ENCODE measurements at regions not wholly inside any gene's neighbourhood (a gene's known extent, or its start where the extent isn't known, plus 50 kb on each side); places are given as distances from the start of the nearest gene placed in this dataset.

GRCh38 chr3:118557513-118557912, 477.1 kb downstream of the IGSF11 start:
- no peak for TF ChIP-seq CTCF (IDR thresholded peaks at IDR 0.05; ENCODE audit: extremely low read depth, missing control alignments)

GRCh38 chr3:118559286-118559685, 475.4 kb downstream of the IGSF11 start:
- TF ChIP-seq CTCF (IDR thresholded peaks at IDR 0.05; ENCODE audit: extremely low read depth, missing control alignments), result no peak
- DNase-seq (ENCODE audit: low spot score), result no peak

More at GRCh38 chr3:118557513-118557912, 477.1 kb downstream of the IGSF11 start:
- DNase-seq (ENCODE audit: low spot score), result no peak

DNA sequence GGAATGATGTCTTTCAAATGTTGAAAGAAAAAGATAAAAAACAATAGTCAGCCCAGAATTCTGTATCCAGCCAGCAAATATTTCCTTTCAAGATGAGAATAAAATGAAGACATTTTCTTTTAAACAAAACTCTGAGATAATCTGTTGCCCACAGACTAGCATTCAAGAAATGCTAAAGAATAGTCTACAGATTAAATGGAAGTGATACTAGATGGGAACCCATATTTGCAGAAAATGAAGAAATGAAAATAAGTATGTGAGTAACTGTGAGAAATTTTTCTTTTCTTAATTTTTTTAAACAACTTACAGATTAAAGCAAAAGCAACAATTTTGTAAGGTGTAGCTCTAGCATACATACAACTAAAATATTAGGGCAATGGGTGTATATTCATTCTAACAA, 469.8 kb downstream of the IGSF11 start:
- DNase-seq (ENCODE audit: low spot score), result no peak
- TF ChIP-seq CTCF (IDR thresholded peaks at IDR 0.05; ENCODE audit: extremely low read depth, missing control alignments), result no peak

DNA sequence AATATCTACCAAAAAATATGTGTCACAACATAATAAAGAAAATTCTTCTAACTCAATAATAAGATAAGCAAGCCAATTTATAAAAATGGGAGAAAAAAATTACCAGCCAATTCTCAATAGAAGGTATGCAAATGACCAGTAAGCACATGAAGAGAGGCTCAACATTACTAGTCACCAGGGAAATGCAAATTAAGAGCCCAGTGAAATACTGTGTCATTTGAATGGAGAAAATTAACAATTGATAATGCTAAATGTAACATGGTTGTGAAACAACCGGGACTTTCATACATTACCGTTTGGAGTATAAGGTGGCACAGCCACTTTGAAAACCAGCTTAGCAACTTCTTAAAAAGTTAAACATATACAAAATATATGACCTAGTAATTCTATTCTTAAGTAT, 460.7 kb downstream of the IGSF11 start:
- no peak for DNase-seq (ENCODE audit: low spot score)
- no peak for TF ChIP-seq CTCF (IDR thresholded peaks at IDR 0.05; ENCODE audit: extremely low read depth, missing control alignments)

DNA sequence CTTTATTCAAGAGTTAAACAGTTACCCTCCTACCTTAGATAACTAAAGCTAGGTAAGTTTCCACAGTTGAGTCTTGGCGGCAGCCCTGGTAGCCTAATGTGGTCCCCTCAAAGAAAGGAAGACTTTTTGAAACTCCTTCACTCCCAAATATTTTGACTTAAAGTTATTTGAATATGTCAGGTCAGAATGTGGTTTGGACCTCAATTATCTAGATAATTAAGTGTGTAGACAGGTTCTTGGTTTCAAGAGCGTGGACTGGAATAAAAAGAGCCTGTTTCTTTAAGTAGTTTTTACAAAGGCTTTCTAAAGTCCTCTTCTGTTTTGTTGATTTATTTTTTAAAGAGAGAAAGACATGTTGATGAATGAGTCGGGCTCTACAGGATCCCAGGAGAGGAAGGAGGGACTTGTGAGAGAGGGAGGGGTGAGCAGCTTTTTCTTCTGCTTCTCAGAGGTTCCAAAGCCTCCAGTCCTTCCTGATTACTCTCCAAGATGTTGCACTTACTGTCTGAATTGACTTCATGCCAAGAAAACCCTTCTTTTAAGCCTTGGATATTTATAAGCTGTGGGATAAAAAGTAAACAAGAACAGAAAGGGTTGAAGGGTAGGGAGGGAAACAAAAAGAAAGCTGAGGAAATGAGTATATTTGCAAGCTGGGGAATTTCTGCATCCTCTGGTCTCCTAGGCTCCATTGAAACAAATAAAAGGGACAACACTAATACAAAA, 457.4 kb downstream of the IGSF11 start:
- DNase-seq (ENCODE audit: low spot score), result no peak
- TF ChIP-seq CTCF (IDR thresholded peaks at IDR 0.05; ENCODE audit: extremely low read depth, missing control alignments), result no peak

- TF ChIP-seq CTCF (IDR thresholded peaks at IDR 0.05; ENCODE audit: extremely low read depth, missing control alignments), result no peak
- DNase-seq (ENCODE audit: low spot score), result no peak
These were observed 456.1 kb downstream of the IGSF11 start for GRCh38 chr3:118578559-118578958.

GRCh38 chr3:118587037-118587741, 447.5 kb downstream of the IGSF11 start:
- no peak for TF ChIP-seq CTCF (IDR thresholded peaks at IDR 0.05; ENCODE audit: extremely low read depth, missing control alignments)
- no peak for DNase-seq (ENCODE audit: low spot score)

Measured in GM20000 (cell line).